CD1c-positive myeloid dendritic cell (primary cell): ENCODE measurements at regions not wholly inside any gene's neighbourhood (a gene's known extent, or its start where the extent isn't known, plus 50 kb on each side); places are given as distances from the start of the nearest gene placed in this dataset.
"Not testable (repeated sequence)": the region's sequence is repeated elsewhere in the genome, so short reads cannot be mapped to it uniquely, and the experiment has no call there.

Experiments
- DNase-seq: peaks from one replicate; pipeline ENCODE4 v3.0.0-alpha.2; 2016; ENCODE audit errors: extremely low spot score

- DNase-seq, result no peak
Measured at GRCh38 chr13:83730674-83731073, 151.6 kb downstream of the SLITRK1 start.

- no peak for DNase-seq
Measured at GRCh38 chr13:83722443-83722842, 159.8 kb downstream of the SLITRK1 start.

GRCh38 chr13:83716121-83716520, 166.2 kb downstream of the SLITRK1 start:
- no peak for DNase-seq

DNA sequence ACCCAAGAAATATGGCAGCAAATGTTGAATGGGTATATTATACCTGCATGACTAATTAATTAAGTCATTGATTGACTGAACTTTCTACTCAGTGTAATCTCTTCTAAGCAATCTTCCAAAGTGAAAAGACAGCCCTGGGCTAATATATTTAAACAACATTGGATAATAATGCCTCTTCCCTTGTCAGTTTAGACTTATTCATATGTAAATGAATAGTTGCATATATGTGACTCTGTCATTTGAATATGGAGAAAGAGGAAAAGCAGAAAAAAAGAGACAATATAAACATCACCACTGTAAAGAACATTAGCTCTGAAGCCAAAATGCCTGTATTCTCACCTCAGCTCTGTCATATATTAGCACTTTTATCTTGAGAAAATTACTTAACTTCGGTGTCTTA, 168.0 kb downstream of the SLITRK1 start:
- DNase-seq, result no peak

DNA sequence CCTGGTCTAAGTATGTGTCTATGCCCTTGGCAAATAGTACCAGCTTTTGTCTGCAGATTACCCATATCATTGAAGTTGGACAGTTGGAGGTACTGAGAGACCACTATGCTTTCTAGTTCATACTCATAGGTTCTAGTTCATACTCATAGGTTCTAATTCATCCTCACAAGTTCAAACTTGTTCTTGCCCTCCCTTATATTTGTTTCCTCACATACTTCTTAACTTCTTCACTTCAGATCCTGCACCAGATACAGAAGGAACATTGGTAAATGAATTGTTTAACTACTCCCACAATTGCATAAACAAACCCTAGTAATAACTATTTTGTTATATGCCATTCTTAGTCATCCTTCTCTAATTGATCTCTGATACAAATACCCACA, 172.2 kb downstream of the SLITRK1 start:
- no peak for DNase-seq

DNA sequence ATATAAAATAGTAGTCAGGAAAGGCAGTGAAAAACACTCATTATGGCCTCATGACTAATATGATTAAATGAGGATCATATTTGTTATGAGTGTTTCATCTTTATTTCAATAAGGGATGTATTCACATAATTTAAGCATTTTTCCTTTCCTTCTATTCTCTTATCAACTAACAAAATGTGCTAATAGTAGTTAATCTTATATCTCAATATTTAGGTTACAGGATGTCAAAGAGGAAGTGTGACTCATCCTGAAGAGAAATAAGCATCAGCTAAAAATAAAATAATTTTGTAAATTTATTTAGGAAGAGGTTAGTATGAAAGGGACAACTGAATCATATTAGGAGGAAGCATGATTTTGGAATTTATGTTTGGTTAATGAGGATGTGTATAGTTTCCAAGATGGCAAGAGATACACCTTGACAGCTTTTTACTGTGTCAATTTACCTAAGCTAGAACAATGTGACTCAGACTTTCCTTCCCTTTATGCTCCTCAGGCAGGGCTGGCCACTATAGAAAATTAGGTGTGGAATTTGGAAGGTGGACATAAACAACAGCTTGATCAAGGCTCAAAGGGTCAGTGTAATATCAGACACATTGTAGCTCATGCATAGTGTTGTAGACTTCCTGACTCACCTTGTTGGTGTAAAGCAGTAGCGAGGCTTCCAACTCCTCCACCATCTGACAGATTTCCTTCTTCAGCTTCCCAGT, 172.7 kb downstream of the SLITRK1 start:
- no peak for DNase-seq

GRCh38 chr13:83702021-83702420, 180.3 kb downstream of the SLITRK1 start:
- no peak for DNase-seq

DNA sequence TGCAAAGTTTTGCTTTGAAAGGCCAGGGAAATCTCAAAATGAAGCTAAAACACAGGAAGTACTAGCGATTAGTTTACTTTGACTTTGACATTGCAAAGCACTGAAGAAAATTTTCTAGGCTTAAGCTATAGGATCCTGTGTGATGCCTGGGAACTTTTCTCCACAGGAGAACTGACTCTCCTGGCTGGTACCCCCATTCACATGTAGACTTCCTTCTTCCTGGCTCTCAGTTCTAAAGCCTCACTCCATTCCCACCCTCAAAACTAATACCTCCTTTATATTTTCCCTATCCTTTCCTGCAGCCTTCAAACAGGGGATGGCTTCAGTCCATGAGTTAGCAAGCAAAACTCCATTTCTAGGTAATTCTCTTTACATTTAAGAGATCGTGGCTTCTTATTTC, 189.5 kb downstream of the SLITRK1 start:
- no peak for DNase-seq

- no peak for DNase-seq
Measured at GRCh38 chr13:83691966-83692365, 190.3 kb downstream of the SLITRK1 start.

GRCh38 chr13:83681547-83681946, 200.7 kb downstream of the SLITRK1 start:
- no peak for DNase-seq

GRCh38 chr13:83677985-83678384, 204.3 kb downstream of the SLITRK1 start:
- no peak for DNase-seq

- DNase-seq, result no peak
Measured at GRCh38 chr13:83672612-83673011, 209.7 kb downstream of the SLITRK1 start.

- DNase-seq, result no peak
Measured at GRCh38 chr13:83667606-83668005, 214.7 kb downstream of the SLITRK1 start.

GRCh38 chr13:83666141-83666540, 216.1 kb downstream of the SLITRK1 start:
- DNase-seq, result no peak

DNA sequence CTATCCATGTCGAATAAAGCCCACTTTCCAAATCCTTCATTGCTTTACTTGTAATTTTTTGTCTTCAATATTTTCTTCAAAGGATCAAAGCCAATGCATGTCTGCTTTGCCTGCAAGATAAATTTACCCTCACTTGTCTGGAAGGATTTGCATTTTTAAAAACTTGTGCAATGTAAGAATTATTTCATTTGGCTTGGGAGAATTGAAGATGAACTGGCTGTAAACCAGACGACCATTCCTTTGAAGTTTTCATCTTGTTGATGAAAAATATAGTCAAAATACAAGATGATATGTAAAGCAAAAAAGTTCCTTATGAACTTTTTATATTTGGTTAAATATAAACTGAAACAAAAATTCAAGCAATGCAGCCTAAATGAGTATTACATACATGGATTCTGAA, 225.0 kb downstream of the SLITRK1 start:
- no peak for DNase-seq

DNA sequence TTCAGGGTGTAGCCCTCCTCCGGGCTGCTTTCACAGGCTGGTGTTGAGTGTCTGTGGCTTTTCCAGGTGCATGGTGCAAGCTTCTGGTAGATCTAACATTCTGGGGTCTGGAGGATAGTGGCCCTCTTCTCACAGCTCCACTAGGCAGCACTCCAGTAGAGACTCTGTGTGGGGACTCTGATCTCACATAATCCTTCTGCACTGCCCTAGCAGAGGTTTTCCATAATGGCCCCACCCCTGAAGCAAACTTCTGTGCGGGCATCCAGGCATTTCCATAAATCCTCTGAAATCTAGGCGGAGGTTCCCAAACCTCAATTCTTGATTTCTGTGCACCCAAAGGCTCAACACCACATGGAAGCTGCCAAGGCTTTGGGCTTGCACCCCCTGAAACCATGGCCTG, 239.7 kb downstream of the SLITRK1 start:
- DNase-seq, result not testable (repeated sequence)

DNA sequence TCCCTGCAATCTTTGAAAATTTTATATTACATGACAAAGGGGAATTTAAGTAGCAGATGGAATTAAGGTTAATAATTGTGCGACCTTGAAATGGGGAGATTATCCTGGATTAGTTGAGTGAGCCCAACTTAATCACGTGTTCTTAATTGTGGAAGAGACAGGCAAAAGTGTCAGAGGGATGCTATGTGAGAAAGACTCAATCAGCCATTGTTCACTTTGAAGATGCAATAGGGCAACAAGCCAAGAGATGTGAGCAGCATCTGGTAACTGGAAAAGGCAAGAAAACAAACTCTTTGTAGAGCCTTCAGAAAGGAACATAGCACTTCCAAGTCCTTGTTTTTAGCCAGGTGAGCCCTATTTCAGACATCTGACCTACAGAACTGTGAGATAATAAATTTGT, 247.7 kb downstream of the SLITRK1 start:
- DNase-seq, result no peak

GRCh38 chr13:83633746-83634145, 248.5 kb downstream of the SLITRK1 start:
- no peak for DNase-seq

- no peak for DNase-seq
Measured at GRCh38 chr13:83622422-83622784, 259.9 kb downstream of the SLITRK1 start.

- DNase-seq, result no peak
Measured at GRCh38 chr13:83621765-83622421, 260.4 kb downstream of the SLITRK1 start.

DNA sequence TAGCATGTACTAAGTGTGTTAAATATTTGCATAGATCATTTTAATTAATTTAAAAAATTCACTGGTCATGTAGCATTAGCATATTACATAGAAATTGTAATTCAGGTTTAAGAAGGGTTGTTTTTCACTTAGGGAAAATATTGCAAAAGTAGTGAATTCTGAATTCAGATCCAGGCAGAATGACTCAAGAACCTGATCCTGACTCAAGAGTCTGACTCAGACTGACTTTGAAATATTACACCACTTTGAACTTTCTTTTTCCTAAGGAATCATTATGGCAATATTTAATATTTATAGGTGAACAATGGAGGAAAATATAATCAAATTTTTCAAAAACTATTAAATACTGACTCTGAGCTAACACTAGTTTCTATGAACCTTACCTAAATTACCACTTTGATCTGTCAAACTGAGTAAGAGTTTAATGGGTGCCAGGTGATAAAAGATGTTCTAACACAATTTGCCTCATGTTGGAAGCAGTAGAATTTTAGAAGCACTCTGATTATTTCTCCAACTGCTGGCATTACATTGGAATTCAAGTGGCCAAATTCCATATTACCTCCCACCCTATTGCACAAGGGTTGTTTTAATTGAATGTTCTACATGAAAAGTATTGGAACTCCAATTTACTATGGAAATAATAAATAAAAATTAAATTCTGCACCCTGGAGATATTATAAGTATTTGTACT, 261.6 kb downstream of the SLITRK1 start:
- DNase-seq, result no peak

- no peak for DNase-seq
Measured at GRCh38 chr13:83618966-83619365, 263.3 kb downstream of the SLITRK1 start.

- no peak for DNase-seq
Measured at GRCh38 chr13:83613524-83613923, 268.8 kb downstream of the SLITRK1 start.
